HepG2 (cell line): ENCODE measurements at regions not wholly inside any gene's neighbourhood (a gene's known extent, or its start where the extent isn't known, plus 50 kb on each side); places are given as distances from the start of the nearest gene placed in this dataset.

Experiments
- ATAC-seq: fragments of 200-7000 bp; cut with Tn5 transposase; 3 replicates; pipeline ENCODE4 v1.9.1; 2020; ENCODE audit warnings: mild to moderate bottlenecking, moderate library complexity
- BruUV-seq: library from RNA; stranded (reverse); fragments of 400-500 nt; replicated peaks from 2 replicates; lab custom pipeline; 2021; lab: Mats Ljungman, UMichigan
- CTCF ChIA-PET: fragments of 300-600 bp; formaldehyde crosslinking; extraction: SDS; loops from one replicate; lab custom pipeline; 2021; ENCODE audit warnings: low total read pairs, inconsistent platforms, low intra/inter-chr PET ratio; lab: Yijun Ruan, JAX
- POLR2A ChIA-PET: fragments of 350-600 bp; sonication (Branson Sonifier 250); formaldehyde crosslinking; loops from one replicate; lab custom pipeline; 2020; ENCODE audit warnings: antibody characterized with exemption, inconsistent platforms; lab: Yijun Ruan, JAX
- DNase-seq: peaks from one replicate; pipeline ENCODE4 v3.0.0-alpha.2; 2015; ENCODE audit warnings: low spot score
- FAIRE-seq: peaks from 3 replicates; lab custom pipeline; 2011; peaks lifted over from hg19 to GRCh38; lab: Jason Lieb, UNC
- H2AFZ ChIP-seq: one replicate; pipeline ENCODE4 v1.6.1; 2011; ENCODE audit warnings: low read length, inconsistent platforms
- H3K27ac ChIP-seq: fragments of 300-600 bp; 3 replicates; pipeline ENCODE4 v1.8.0; 2011; ENCODE audit warnings: mixed run types, mild to moderate bottlenecking, mixed read lengths, low read length, inconsistent platforms; ENCODE audit not compliant: insufficient read depth; ENCODE audit errors: extremely low read length
- H3K27me3 ChIP-seq, 2 experiments: fragments of 200-600 bp in 1 of 2; 2 replicates in 1 of 2; 3 replicates in 1 of 2; pipeline versions ENCODE4 v1.6.0 to v1.8.0; 2011; ENCODE audit warnings: low read length in 2 of 2, mild to moderate bottlenecking in 2 of 2, moderate library complexity in 2 of 2, inconsistent platforms in 1 of 2; ENCODE audit not compliant: insufficient read depth in 2 of 2, control insufficient read depth in 1 of 2
- H3K36me3 ChIP-seq, 2 experiments: fragments of 200-600 bp in 1 of 2; replicated peaks in 1 of 2; 2 replicates in 1 of 2; 3 replicates in 1 of 2; pipeline versions ENCODE4 v1.5.1 to v1.8.0; 2011; ENCODE audit warnings: low read length in 2 of 2, inconsistent platforms in 1 of 2; ENCODE audit not compliant: insufficient read depth in 2 of 2, control insufficient read depth in 1 of 2
- H3K4me1 ChIP-seq: 2 replicates; pipeline ENCODE4 v1.5.1; 2012; ENCODE audit warnings: low read length, inconsistent platforms; ENCODE audit not compliant: insufficient read depth
- H3K4me2 ChIP-seq: 2 replicates; pipeline ENCODE4 v1.6.0; 2011; ENCODE audit warnings: low read depth, low read length, inconsistent platforms
- H3K4me3 ChIP-seq, 3 experiments: fragments of 200-600 bp in 1 of 3; sonication (generic), shearing (Covaris generic) in 1 of 3; replicated peaks in 1 of 3; 2 replicates each; pipeline ENCODE4 v1.5.1; 2011 to 2016; ENCODE audit warnings: low read length in 3 of 3, inconsistent platforms in 2 of 3, low read depth in 2 of 3, mild to moderate bottlenecking in 2 of 3, control low read depth in 1 of 3, mixed read lengths in 1 of 3; ENCODE audit not compliant: insufficient read depth in 1 of 3
- H3K79me2 ChIP-seq: one replicate; pipeline ENCODE4 v1.6.1; 2011; ENCODE audit warnings: low read length, inconsistent platforms; ENCODE audit not compliant: insufficient read depth
- H3K9ac ChIP-seq: 2 replicates; pipeline ENCODE4 v1.6.0; 2011; ENCODE audit warnings: mild to moderate bottlenecking, low read depth, low read length, inconsistent platforms; ENCODE audit not compliant: insufficient read depth
- H3K9me3 ChIP-seq: 2 replicates; pipeline ENCODE4 v1.5.1; 2012; ENCODE audit warnings: mild to moderate bottlenecking, low read length
- H4K20me1 ChIP-seq: 2 replicates; pipeline ENCODE4 v1.6.0; 2011; ENCODE audit warnings: inconsistent platforms, mild to moderate bottlenecking, low read length, moderate library complexity; ENCODE audit not compliant: insufficient read depth
- ARID3A ChIP-seq: IDR thresholded peaks from 2 replicates; pipeline ENCODE4 v1.6.1; 2012; ENCODE audit warnings: low read depth, low read length, improper control_type of control experiment
- BHLHE40 ChIP-seq: IDR thresholded peaks from 2 replicates; pipeline ENCODE4 v1.6.1; 2011; ENCODE audit warnings: low read length, improper control_type of control experiment
- GATAD2A ChIP-seq: IDR thresholded peaks from 2 replicates; pipeline ENCODE4 v1.6.1; 2016
- GMEB1 ChIP-seq: sonication (generic); formaldehyde crosslinking; IDR thresholded peaks from 2 replicates; pipeline ENCODE4 v1.5.1; 2020; ENCODE audit warnings: missing genetic modification reagents, mild to moderate bottlenecking, borderline replicate concordance
- HNF4A ChIP-seq: sonication (generic); formaldehyde crosslinking; IDR thresholded peaks from 2 replicates; pipeline ENCODE4 v1.4.0; 2020; ENCODE audit warnings: missing genetic modification reagents
- IKZF1 ChIP-seq: fragments of 450-650 bp; IDR thresholded peaks from 2 replicates; pipeline ENCODE4 v1.7.1; 2016
- MEIS2 ChIP-seq: sonication (generic); formaldehyde crosslinking; IDR thresholded peaks from 2 replicates; pipeline ENCODE4 v1.9.0; 2021; ENCODE audit warnings: mild to moderate bottlenecking, missing genetic modification reagents
- MLLT10 ChIP-seq: sonication (generic); formaldehyde crosslinking; IDR thresholded peaks from 2 replicates; pipeline ENCODE4 v1.4.0; 2020; ENCODE audit warnings: missing genetic modification reagents
- NFE2L2 ChIP-seq: fragments of 150-350 bp; IDR thresholded peaks from 2 replicates; pipeline ENCODE4 v1.6.1; 2014; ENCODE audit warnings: low read length
- SMC3 ChIP-seq: IDR thresholded peaks from 2 replicates; pipeline ENCODE4 v1.6.1; 2011; ENCODE audit warnings: low read length, improper control_type of control experiment
- ZNF441 ChIP-seq: sonication (generic); formaldehyde crosslinking; IDR thresholded peaks from 2 replicates; pipeline ENCODE4 v1.7.0; 2021; ENCODE audit warnings: missing genetic modification reagents, borderline replicate concordance
- ZNF513 ChIP-seq: sonication (generic); formaldehyde crosslinking; conservative IDR thresholded peaks from 2 replicates; pipeline ENCODE4 v1.5.0; 2020; ENCODE audit warnings: missing genetic modification reagents
- ZNF597 ChIP-seq: sonication (generic); formaldehyde crosslinking; IDR thresholded peaks from 2 replicates; pipeline ENCODE4 v1.5.0; 2020; ENCODE audit warnings: missing genetic modification reagents
- ZNF605 ChIP-seq: sonication (generic); formaldehyde crosslinking; IDR thresholded peaks from 2 replicates; pipeline ENCODE4 v1.8.0; 2022; ENCODE audit warnings: mild to moderate bottlenecking, missing genetic modification reagents
- ZNF672 ChIP-seq: sonication (generic); formaldehyde crosslinking; IDR thresholded peaks from 2 replicates; pipeline ENCODE4 v1.8.1; 2022; ENCODE audit warnings: missing genetic modification reagents
- WGBS: methylation state at CpG from one replicate; pipeline ENCODE4 v1.1.6; 2017; ENCODE audit warnings: low lambda C conversion rate; 5-methylcytosine and 5-hydroxymethylcytosine counted together
- in situ Hi-C: cut with HindIII; loops from 2 replicates; pipeline ENCODE4 v1.10.0; 2017; ENCODE audit warnings: low pct_unique_long_range_greater_than_20kb; ENCODE audit not compliant: extremely low pct_ligation_motif_present
- intact Hi-C: fragments of 100-400 bp; cut with micrococcal nuclease; formaldehyde crosslinking; loops from one replicate; pipeline ENCODE4 v1.10.0; 2022; ENCODE audit not compliant: unreplicated experiment

GRCh38 chr12:104873374-104873773, 84.7 kb downstream of the SLC41A2 start:
- Histone ChIP-seq H3K4me3 (no peak overlapping the region), H3K27ac (no peak overlapping the region), H3K4me1 (no peaks in the 10 kb centered on the region), H3K9me3 (no peaks in the 10 kb centered on the region), H2AFZ (no peak overlapping the region), H3K79me2 (no peaks in the 10 kb centered on the region), H3K9ac (no peak overlapping the region), H4K20me1 (no peaks in the 10 kb centered on the region), H3K36me3 (no peaks in the 10 kb centered on the region), H3K27me3 (no peaks in the 10 kb centered on the region), H3K4me2 (no peak overlapping the region)
- ChIA-PET POLR2A (no interaction called here), CTCF (no interaction called here)
- TF ChIP-seq NFE2L2 (peak; percentile 67; the same call in 1 of the 2 replicates), GMEB1 (no peak)
- 90% methylated on average over 2 of the region's 2 CpGs for WGBS
- no peak for FAIRE-seq
- no TSS peak for BruUV-seq
- DNase-seq, result no peak
- no peak for ATAC-seq
- in situ Hi-C loops, result no loop called here
- intact Hi-C loops, result no loop called here

GRCh38 chr12:104870797-104871196, 87.3 kb downstream of the SLC41A2 start:
- CTCF ChIA-PET, result no interaction called here
- Histone ChIP-seq H3K4me2 (no peak overlapping the region), H3K36me3 (no peaks in the 10 kb centered on the region)
- TF ChIP-seq SMC3 (no peak), IKZF1 (no peak), HNF4A (no peak), ZNF513 (CRISPR knock-in tag) (no peak), MLLT10 (CRISPR knock-in tag) (no peak), ZNF597 (CRISPR knock-in tag) (no peak), ZNF605 (CRISPR knock-in tag) (no peak), ZNF672 (CRISPR knock-in tag) (no peak), ARID3A (no peak), GATAD2A (no peak), MEIS2 (CRISPR knock-in tag) (no peak), BHLHE40 (no peak), ZNF441 (CRISPR knock-in tag) (no peak)

More at GRCh38 chr12:104870797-104871196, 87.3 kb downstream of the SLC41A2 start:
- no peak for DNase-seq
- no peak overlapping the region for H3K9ac ChIP-seq
- intact Hi-C loops, result no loop called here
- in situ Hi-C loops, result no loop called here
- no peak for ATAC-seq
- no peaks in the 10 kb centered on the region for H3K4me1 ChIP-seq
- no peaks in the 10 kb centered on the region for H4K20me1 ChIP-seq
- no peak for FAIRE-seq
- no peak overlapping the region for H2AFZ ChIP-seq
- H3K27ac ChIP-seq, result no peak overlapping the region
- H3K4me3 ChIP-seq, result no peak overlapping the region
- no peaks in the 10 kb centered on the region for H3K27me3 ChIP-seq
- BruUV-seq, result no TSS peak
- no peaks in the 10 kb centered on the region for H3K9me3 ChIP-seq
- 80% methylated on average over 1 of the region's 1 CpG for WGBS
- no peaks in the 10 kb centered on the region for H3K79me2 ChIP-seq
- POLR2A ChIA-PET, result no interaction called here
